Parathyroid adenoma (tissue), 2 donors: ENCODE measurements at regions not wholly inside any gene's neighbourhood (a gene's known extent, or its start where the extent isn't known, plus 50 kb on each side); places are given as distances from the start of the nearest gene placed in this dataset.

Source experiments
- H2AFZ ChIP-seq: fragments of 300-600 bp; sonication (generic); one replicate; pipeline ENCODE4 v1.7.0; 2017; ENCODE audit warnings: antibody characterized with exemption, mild to moderate bottlenecking
- H3K27ac ChIP-seq: fragments of 300-600 bp; sonication (generic); one replicate; pipeline ENCODE4 v1.7.0; 2017
- H3K27me3 ChIP-seq: fragments of 300-600 bp; sonication (generic); one replicate; pipeline ENCODE4 v1.7.0; 2017; ENCODE audit warnings: low read length; ENCODE audit not compliant: control insufficient read depth, insufficient read depth
- H3K36me3 ChIP-seq: fragments of 300-600 bp; sonication (generic); one replicate; pipeline ENCODE4 v1.7.0; 2017; ENCODE audit warnings: low read length; ENCODE audit not compliant: control insufficient read depth, insufficient read depth
- H3K4me1 ChIP-seq: fragments of 300-600 bp; sonication (generic); one replicate; pipeline ENCODE4 v1.7.0; 2017; ENCODE audit warnings: control low read depth
- H3K4me2 ChIP-seq: fragments of 300-600 bp; sonication (generic); one replicate; pipeline ENCODE4 v1.7.0; 2017; ENCODE audit warnings: low read length
- H3K4me3 ChIP-seq: fragments of 300-600 bp; sonication (generic); one replicate; pipeline ENCODE4 v1.7.0; 2017; ENCODE audit warnings: low read depth, low read length
- H3K79me2 ChIP-seq: fragments of 300-600 bp; sonication (generic); one replicate; pipeline ENCODE4 v1.7.0; 2017; ENCODE audit warnings: control low read depth
- H3K9ac ChIP-seq: fragments of 300-600 bp; sonication (generic); one replicate; pipeline ENCODE4 v1.7.0; 2017; ENCODE audit warnings: mild to moderate bottlenecking
- H3K9me3 ChIP-seq: fragments of 300-600 bp; sonication (generic); one replicate; pipeline ENCODE4 v1.7.0; 2017; ENCODE audit warnings: low read length; ENCODE audit not compliant: control insufficient read depth
- CTCF ChIP-seq: fragments of 300-600 bp; sonication (generic); IDR thresholded peaks from one replicate; pipeline ENCODE4 v1.7.0; 2017; ENCODE audit warnings: antibody characterized with exemption, mild to moderate bottlenecking
- donor health status: primary hyperparathyroidism.

GRCh38 chr2:155687181-155687580 is 645.3 kb downstream of the NR4A2 start:
- no peaks in the 10 kb centered on the region for H3K36me3 ChIP-seq
- H3K4me3 ChIP-seq = no peak overlapping the region
- no peak overlapping the region for H2AFZ ChIP-seq
- no peaks in the 10 kb centered on the region for H3K4me1 ChIP-seq
- H3K9me3 ChIP-seq = no peaks in the 10 kb centered on the region
- no peak for TF ChIP-seq CTCF
- no peaks in the 10 kb centered on the region for H3K79me2 ChIP-seq
- H3K27me3 ChIP-seq = no peaks in the 10 kb centered on the region
- no peak overlapping the region for H3K4me2 ChIP-seq
- H3K27ac ChIP-seq = no peak overlapping the region
- H3K9ac ChIP-seq = no peak overlapping the region

GRCh38 chr2:155679647-155680046 is 652.9 kb downstream of the NR4A2 start:
- no peaks in the 10 kb centered on the region for H3K36me3 ChIP-seq
- H3K27me3 ChIP-seq = no peaks in the 10 kb centered on the region
- no peak overlapping the region for H2AFZ ChIP-seq
- H3K4me3 ChIP-seq = no peak overlapping the region
- no peak overlapping the region for H3K9ac ChIP-seq
- no peaks in the 10 kb centered on the region for H3K79me2 ChIP-seq
- no peaks in the 10 kb centered on the region for H3K4me1 ChIP-seq
- H3K9me3 ChIP-seq = no peaks in the 10 kb centered on the region
- H3K27ac ChIP-seq = no peak overlapping the region
- no peak for TF ChIP-seq CTCF
- no peak overlapping the region for H3K4me2 ChIP-seq

GRCh38 chr2:155675920-155676319 is 656.6 kb downstream of the NR4A2 start:
- H3K4me1 ChIP-seq = no peaks in the 10 kb centered on the region
- H3K27me3 ChIP-seq = no peaks in the 10 kb centered on the region
- no peak overlapping the region for H3K4me3 ChIP-seq
- no peaks in the 10 kb centered on the region for H3K36me3 ChIP-seq
- H2AFZ ChIP-seq = no peak overlapping the region
- H3K4me2 ChIP-seq = no peak overlapping the region
- H3K79me2 ChIP-seq = no peaks in the 10 kb centered on the region
- no peak for TF ChIP-seq CTCF
- H3K27ac ChIP-seq = no peak overlapping the region
- no peak overlapping the region for H3K9ac ChIP-seq
- H3K9me3 ChIP-seq = no peaks in the 10 kb centered on the region

GRCh38 chr2:155665704-155666103 is 666.8 kb downstream of the NR4A2 start:
- Histone ChIP-seq H3K4me3 (no peak overlapping the region), H3K27me3 (no peaks in the 10 kb centered on the region), H2AFZ (no peak overlapping the region), H3K9me3 (no peaks in the 10 kb centered on the region), H3K27ac (no peak overlapping the region), H3K79me2 (no peaks in the 10 kb centered on the region), H3K4me1 (no peaks in the 10 kb centered on the region), H3K4me2 (no peak overlapping the region), H3K36me3 (no peaks in the 10 kb centered on the region), H3K9ac (no peak overlapping the region)
- TF ChIP-seq CTCF = no peak

- Histone ChIP-seq H3K9me3 (no peaks in the 10 kb centered on the region), H3K27me3 (no peaks in the 10 kb centered on the region), H3K27ac (no peak overlapping the region), H3K4me2 (no peak overlapping the region), H3K4me3 (no peak overlapping the region), H3K36me3 (no peaks in the 10 kb centered on the region), H3K79me2 (no peaks in the 10 kb centered on the region), H2AFZ (no peak overlapping the region), H3K9ac (no peak overlapping the region), H3K4me1 (no peaks in the 10 kb centered on the region)
- TF ChIP-seq CTCF = no peak
Observed at GRCh38 chr2:155663265-155663664, 669.3 kb downstream of the NR4A2 start.
